HCT116 (cell line): ENCODE measurements at regions not wholly inside any gene's neighbourhood (a gene's known extent, or its start where the extent isn't known, plus 50 kb on each side); places are given as distances from the start of the nearest gene placed in this dataset.

Experiments
- EZH2phosphoT487 ChIP-seq: fragments of 200-600 bp; IDR thresholded peaks from 2 replicates; pipeline ENCODE4 v1.6.1; 2018; ENCODE audit warnings: antibody characterized with exemption, borderline replicate concordance
- TF ChIP-seq, protein P1 (sequence below), 3 experiments: fragments of 200-600 bp in 1 of 3; sonication (generic) in 1 of 3; IDR thresholded peaks in 2 of 3; conservative IDR thresholded peaks in 1 of 3; 2 replicates each; pipeline ENCODE4 v1.5.1; 2012 to 2017; ENCODE audit warnings: low read depth in 2 of 3, low read length in 2 of 3, antibody characterized with exemption in 1 of 3, borderline replicate concordance in 1 of 3, control low read depth in 1 of 3, mild to moderate bottlenecking in 1 of 3, mixed read lengths in 1 of 3, mixed run types in 1 of 3, moderate library complexity in 1 of 3; ENCODE audit not compliant: insufficient read depth in 1 of 3

DNA sequence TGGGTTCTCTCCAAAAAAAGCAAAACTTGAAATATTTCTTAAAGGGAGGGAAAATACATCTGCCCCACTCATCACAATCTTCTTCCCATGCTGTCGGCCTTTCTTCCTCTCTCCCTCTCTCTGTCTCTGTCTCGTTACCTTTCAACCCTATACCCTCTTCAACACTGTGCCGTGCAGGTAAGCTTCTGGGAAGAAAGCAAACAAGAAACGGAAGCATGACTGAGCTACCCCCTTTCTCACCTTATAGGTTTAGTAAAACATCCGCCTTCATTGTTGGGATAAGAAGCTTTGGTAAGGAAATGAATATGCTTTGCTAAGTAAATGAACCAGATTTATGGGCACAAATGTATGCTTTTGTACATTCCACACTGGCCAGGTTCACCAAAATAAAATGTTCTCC is 63.0 kb downstream of the TMEM30B start:
- TF ChIP-seq, protein P1, sequence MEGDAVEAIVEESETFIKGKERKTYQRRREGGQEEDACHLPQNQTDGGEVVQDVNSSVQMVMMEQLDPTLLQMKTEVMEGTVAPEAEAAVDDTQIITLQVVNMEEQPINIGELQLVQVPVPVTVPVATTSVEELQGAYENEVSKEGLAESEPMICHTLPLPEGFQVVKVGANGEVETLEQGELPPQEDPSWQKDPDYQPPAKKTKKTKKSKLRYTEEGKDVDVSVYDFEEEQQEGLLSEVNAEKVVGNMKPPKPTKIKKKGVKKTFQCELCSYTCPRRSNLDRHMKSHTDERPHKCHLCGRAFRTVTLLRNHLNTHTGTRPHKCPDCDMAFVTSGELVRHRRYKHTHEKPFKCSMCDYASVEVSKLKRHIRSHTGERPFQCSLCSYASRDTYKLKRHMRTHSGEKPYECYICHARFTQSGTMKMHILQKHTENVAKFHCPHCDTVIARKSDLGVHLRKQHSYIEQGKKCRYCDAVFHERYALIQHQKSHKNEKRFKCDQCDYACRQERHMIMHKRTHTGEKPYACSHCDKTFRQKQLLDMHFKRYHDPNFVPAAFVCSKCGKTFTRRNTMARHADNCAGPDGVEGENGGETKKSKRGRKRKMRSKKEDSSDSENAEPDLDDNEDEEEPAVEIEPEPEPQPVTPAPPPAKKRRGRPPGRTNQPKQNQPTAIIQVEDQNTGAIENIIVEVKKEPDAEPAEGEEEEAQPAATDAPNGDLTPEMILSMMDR (IDR thresholded peaks at IDR 0.05 in 2 of 3, conservative IDR thresholded peaks at IDR 0.05 in 1 of 3; ENCODE audit: borderline replicate concordance in 1 of 3, insufficient read depth in 1 of 3, low read depth in 2 of 3, low read length in 2 of 3) = no peak
- no peak for TF ChIP-seq EZH2phosphoT487
